ENCODE measurements at regions not wholly inside any gene's neighbourhood (a gene's known extent, or its start where the extent isn't known, plus 50 kb on each side); places are given as distances from the start of the nearest gene placed in this dataset.

- TF ChIP-seq, protein P1, sequence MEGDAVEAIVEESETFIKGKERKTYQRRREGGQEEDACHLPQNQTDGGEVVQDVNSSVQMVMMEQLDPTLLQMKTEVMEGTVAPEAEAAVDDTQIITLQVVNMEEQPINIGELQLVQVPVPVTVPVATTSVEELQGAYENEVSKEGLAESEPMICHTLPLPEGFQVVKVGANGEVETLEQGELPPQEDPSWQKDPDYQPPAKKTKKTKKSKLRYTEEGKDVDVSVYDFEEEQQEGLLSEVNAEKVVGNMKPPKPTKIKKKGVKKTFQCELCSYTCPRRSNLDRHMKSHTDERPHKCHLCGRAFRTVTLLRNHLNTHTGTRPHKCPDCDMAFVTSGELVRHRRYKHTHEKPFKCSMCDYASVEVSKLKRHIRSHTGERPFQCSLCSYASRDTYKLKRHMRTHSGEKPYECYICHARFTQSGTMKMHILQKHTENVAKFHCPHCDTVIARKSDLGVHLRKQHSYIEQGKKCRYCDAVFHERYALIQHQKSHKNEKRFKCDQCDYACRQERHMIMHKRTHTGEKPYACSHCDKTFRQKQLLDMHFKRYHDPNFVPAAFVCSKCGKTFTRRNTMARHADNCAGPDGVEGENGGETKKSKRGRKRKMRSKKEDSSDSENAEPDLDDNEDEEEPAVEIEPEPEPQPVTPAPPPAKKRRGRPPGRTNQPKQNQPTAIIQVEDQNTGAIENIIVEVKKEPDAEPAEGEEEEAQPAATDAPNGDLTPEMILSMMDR (IDR thresholded peaks at IDR 0.05 in 2 of 3, conservative IDR thresholded peaks at IDR 0.05 in 1 of 3; ENCODE audit: borderline replicate concordance in 1 of 3, insufficient read depth in 1 of 3, low read depth in 2 of 3, low read length in 2 of 3) = no peak
- TF ChIP-seq CEBPB (IDR thresholded peaks at IDR 0.05; ENCODE audit: low read depth) (no peak), RAD21 (IDR thresholded peaks at IDR 0.05; ENCODE audit: low read depth) (no peak)
Measured at GRCh38 chr4:99722725-99723124, 65.1 kb upstream of the C4orf54 start.

Data from HCT116 (cell line).